ENCODE measurements at regions not wholly inside any gene's neighbourhood (a gene's known extent, or its start where the extent isn't known, plus 50 kb on each side); places are given as distances from the start of the nearest gene placed in this dataset.
"Not testable (repeated sequence)": the region's sequence is repeated elsewhere in the genome, so short reads cannot be mapped to it uniquely, and the experiment has no call there.

GRCh38 chr6:153867-154266, 138.4 kb upstream of the DUSP22 start:
- H4K20me1 ChIP-seq (ENCODE audit: insufficient read depth); POLR2A ChIA-PET; H3K9me2 ChIP-seq; H3K36me3 ChIP-seq (replicated peaks in 1 of 2; ENCODE audit: control insufficient read depth in 1 of 2, insufficient read depth in 2 of 2, low read length in 1 of 2); H3K4me1 ChIP-seq (ENCODE audit: control insufficient read depth in 1 of 2, insufficient read depth in 2 of 2, low read depth in 1 of 2, low read length in 1 of 2); DNase-seq; H3K79me2 ChIP-seq (ENCODE audit: insufficient read depth); H3K9ac ChIP-seq; H3K9me3 ChIP-seq; H3F3A ChIP-seq (replicated peaks; ENCODE audit: insufficient read depth); CTCF ChIA-PET; H3K4me2 ChIP-seq; H3K4me3 ChIP-seq (ENCODE audit: low read depth in 2 of 2, low read length in 1 of 2); H3K27ac ChIP-seq (ENCODE audit: low read depth in 2 of 2, low read length in 1 of 2); H2AFZ ChIP-seq (ENCODE audit: low read depth): not testable (repeated sequence)
- peaks cover 30% of the 10 kb centered on the region; the same call in 1 of the 2 replicates for H3K27me3 ChIP-seq (ENCODE audit: insufficient read depth)
- 2% methylated on average over 3 of the region's 3 CpGs for WGBS (ENCODE audit: low lambda C conversion rate)

- H3F3A ChIP-seq (replicated peaks; ENCODE audit: insufficient read depth); H3K27ac ChIP-seq (ENCODE audit: low read depth in 2 of 2, low read length in 1 of 2); CTCF ChIA-PET; H3K79me2 ChIP-seq (ENCODE audit: insufficient read depth); H3K4me1 ChIP-seq (ENCODE audit: control insufficient read depth in 1 of 2, insufficient read depth in 2 of 2, low read depth in 1 of 2, low read length in 1 of 2); POLR2A ChIA-PET; H3K4me3 ChIP-seq (ENCODE audit: low read depth in 2 of 2, low read length in 1 of 2); H4K20me1 ChIP-seq (ENCODE audit: insufficient read depth); H2AFZ ChIP-seq (ENCODE audit: low read depth); DNase-seq; H3K9ac ChIP-seq; H3K36me3 ChIP-seq (replicated peaks in 1 of 2; ENCODE audit: control insufficient read depth in 1 of 2, insufficient read depth in 2 of 2, low read length in 1 of 2); H3K9me3 ChIP-seq; H3K9me2 ChIP-seq: not testable (repeated sequence)
- H3K4me2 ChIP-seq: peak overlapping the region; percentile 48; the same call in 1 of the 2 replicates
- 16% methylated on average over 9 of the region's 9 CpGs for WGBS (ENCODE audit: low lambda C conversion rate)
- 0 out of 2 replicates have a peak, but pooled peaks have one; percentile 19 for TF ChIP-seq PBX3 (IDR thresholded peaks at IDR 0.05)
- H3K27me3 ChIP-seq (ENCODE audit: insufficient read depth): peaks cover 30% of the 10 kb centered on the region; the same call in 1 of the 2 replicates
Observed at GRCh38 chr6:154321-155092, 137.8 kb upstream of the DUSP22 start.

GRCh38 chr6:156010-156409, 136.3 kb upstream of the DUSP22 start:
- no peak overlapping the region for H3K9ac ChIP-seq
- no peaks in the 10 kb centered on the region for H3K9me3 ChIP-seq
- no peak overlapping the region for H3K27ac ChIP-seq (ENCODE audit: low read depth in 2 of 2, low read length in 1 of 2)
- WGBS (ENCODE audit: low lambda C conversion rate): 6% methylated on average over 5 of the region's 5 CpGs
- H3K36me3 ChIP-seq (replicated peaks in 1 of 2; ENCODE audit: control insufficient read depth in 1 of 2, insufficient read depth in 2 of 2, low read length in 1 of 2): no peaks in the 10 kb centered on the region
- H3K4me2 ChIP-seq: no peak overlapping the region
- no peaks in the 10 kb centered on the region for H4K20me1 ChIP-seq (ENCODE audit: insufficient read depth)
- peaks cover 36% of the 10 kb centered on the region; the same call in 1 of the 2 replicates for H3K27me3 ChIP-seq (ENCODE audit: insufficient read depth)
- H3K4me1 ChIP-seq (ENCODE audit: control insufficient read depth in 1 of 2, insufficient read depth in 2 of 2, low read depth in 1 of 2, low read length in 1 of 2): no peaks in the 10 kb centered on the region
- CTCF ChIA-PET: interaction anchor here (1.3 kb wide), 1 partner anchor 13 kb away, joined by 3 read pairs; no protein-coding TSS in a partner anchor
- H3K4me3 ChIP-seq (ENCODE audit: low read depth in 2 of 2, low read length in 1 of 2): no peak overlapping the region
- H3F3A ChIP-seq (replicated peaks; ENCODE audit: insufficient read depth): peaks cover 7% of the 10 kb centered on the region
- no peak for TF ChIP-seq NRF1 (IDR thresholded peaks at IDR 0.05; ENCODE audit: low read depth, low read length)
- no peak for TF ChIP-seq REST (IDR thresholded peaks at IDR 0.05; ENCODE audit: low read depth, low read length)
- no peak for TF ChIP-seq FOSL2 (IDR thresholded peaks at IDR 0.05; ENCODE audit: borderline replicate concordance, low read depth)
- no peak for TF ChIP-seq CHD2 (IDR thresholded peaks at IDR 0.05; ENCODE audit: low read length, partially characterized antibody)
- TF ChIP-seq FOXM1 (IDR thresholded peaks at IDR 0.05; ENCODE audit: low read depth): no peak
- TF ChIP-seq ZBTB33 (IDR thresholded peaks at IDR 0.05; ENCODE audit: borderline replicate concordance, low read depth): no peak
- H3K79me2 ChIP-seq (ENCODE audit: insufficient read depth): no peaks in the 10 kb centered on the region
- POLR2A ChIA-PET: no interaction called here
- no peak for DNase-seq
- no peaks in the 10 kb centered on the region for H3K9me2 ChIP-seq
- no peak overlapping the region for H2AFZ ChIP-seq (ENCODE audit: low read depth)

Data from SK-N-SH (cell line).